Adipocyte (in vitro differentiated cells): ENCODE measurements at regions not wholly inside any gene's neighbourhood (a gene's known extent, or its start where the extent isn't known, plus 50 kb on each side); places are given as distances from the start of the nearest gene placed in this dataset.
"Not testable (repeated sequence)": the region's sequence is repeated elsewhere in the genome, so short reads cannot be mapped to it uniquely, and the experiment has no call there.

Experiments used
- DNase-seq: peaks from one replicate; pipeline ENCODE4 v3.0.0-alpha.2; 2015; ENCODE audit warnings: low read depth
- H3K27me3 ChIP-seq: replicated peaks from 2 replicates; pipeline ENCODE4 v1.7.0; 2013; ENCODE audit warnings: mild to moderate bottlenecking, low read length, moderate library complexity; ENCODE audit not compliant: control insufficient read depth, insufficient read depth
- H3K36me3 ChIP-seq: 2 replicates; pipeline ENCODE4 v1.7.0; 2013; ENCODE audit warnings: low read length, mild to moderate bottlenecking, moderate library complexity; ENCODE audit not compliant: control insufficient read depth, insufficient read depth, severe bottlenecking
- H3K4me1 ChIP-seq: 2 replicates; pipeline ENCODE4 v1.7.0; 2013; ENCODE audit warnings: mild to moderate bottlenecking, low read length, moderate library complexity; ENCODE audit not compliant: control insufficient read depth, insufficient read depth
- H3K4me3 ChIP-seq: 2 replicates; pipeline ENCODE4 v1.7.0; 2013; ENCODE audit warnings: mild to moderate bottlenecking, low read length, moderate library complexity
- H3K9ac ChIP-seq: 2 replicates; pipeline ENCODE4 v1.7.0; 2013; ENCODE audit warnings: mild to moderate bottlenecking, low read length, moderate library complexity
- H3K9me3 ChIP-seq: 2 replicates; pipeline ENCODE4 v1.7.0; 2013; ENCODE audit warnings: mild to moderate bottlenecking, low read length, moderate library complexity; ENCODE audit not compliant: control insufficient read depth

GRCh38 chr6:133795051-133795450 is 93.9 kb upstream of the TCF21 start:
- H3K4me1 ChIP-seq = peaks cover 31% of the 10 kb centered on the region
- DNase-seq, H3K27me3 ChIP-seq, H3K36me3 ChIP-seq, H3K4me3 ChIP-seq: not testable (repeated sequence)
- H3K9ac ChIP-seq = peak overlapping the region; percentile 44
- H3K9me3 ChIP-seq = peaks cover 17% of the 10 kb centered on the region

DNA sequence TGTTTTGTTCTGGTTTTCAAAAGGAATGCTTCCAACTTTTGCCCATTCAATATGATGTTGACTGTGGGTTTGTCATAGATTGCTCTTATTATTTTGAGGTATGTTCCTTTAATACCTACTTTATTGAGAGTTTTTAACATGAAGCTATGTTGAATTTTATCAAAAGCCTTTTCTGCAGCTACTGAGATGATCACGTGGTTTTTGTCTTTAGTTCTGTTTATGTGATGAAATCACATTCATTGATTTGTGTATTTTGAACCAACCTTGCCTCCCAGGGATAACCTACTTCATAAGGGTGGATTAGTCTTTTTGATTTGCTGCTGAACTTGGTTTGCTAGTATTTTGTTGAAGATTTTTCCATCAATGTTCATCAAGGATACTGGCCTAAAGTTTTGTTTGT is 92.7 kb upstream of the TCF21 start:
- Histone ChIP-seq H3K4me1 (peaks cover 19% of the 10 kb centered on the region), H3K9me3 (peaks cover 17% of the 10 kb centered on the region), H3K4me3 (no peak overlapping the region), H3K27me3 (no peaks in the 10 kb centered on the region), H3K9ac (no peak overlapping the region), H3K36me3 (no peaks in the 10 kb centered on the region)
- no peak for DNase-seq

DNA sequence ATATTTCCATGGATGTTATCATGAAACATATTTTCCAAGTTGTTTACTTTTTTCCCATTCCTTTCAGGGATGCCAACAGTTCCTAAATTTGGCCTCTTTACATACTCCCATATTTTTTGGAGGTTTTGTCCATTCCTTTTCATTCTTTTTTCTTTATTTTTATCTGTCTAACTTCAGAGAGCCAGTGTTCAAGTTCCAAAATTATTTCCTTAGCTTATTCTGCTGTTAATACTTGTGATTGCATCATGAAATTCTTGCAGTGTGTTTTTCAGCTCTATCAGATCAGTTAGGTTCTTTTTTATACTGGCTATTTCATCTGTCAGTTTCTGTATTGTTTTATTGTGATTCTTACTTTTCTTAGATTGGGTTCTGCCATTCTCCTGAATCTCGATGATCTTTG is 89.9 kb upstream of the TCF21 start:
- Histone ChIP-seq H3K27me3 (no peaks in the 10 kb centered on the region), H3K9ac (no peak overlapping the region), H3K4me3 (no peak overlapping the region), H3K36me3 (no peaks in the 10 kb centered on the region), H3K9me3 (peaks cover 19% of the 10 kb centered on the region), H3K4me1 (peaks cover 16% of the 10 kb centered on the region)
- DNase-seq = peak; percentile 28

- Histone ChIP-seq H3K4me3 (no peak overlapping the region), H3K9me3 (peaks cover 12% of the 10 kb centered on the region), H3K4me1 (peaks cover 40% of the 10 kb centered on the region), H3K36me3 (no peaks in the 10 kb centered on the region), H3K27me3 (no peaks in the 10 kb centered on the region), H3K9ac (no peak overlapping the region)
- DNase-seq = no peak
These were observed 86.1 kb upstream of the TCF21 start for GRCh38 chr6:133802861-133803260.

- Histone ChIP-seq H3K4me3 (no peak overlapping the region), H3K9ac (peak overlapping the region; percentile 33), H3K27me3 (no peaks in the 10 kb centered on the region), H3K36me3 (no peaks in the 10 kb centered on the region), H3K9me3 (peaks cover 2% of the 10 kb centered on the region), H3K4me1 (peaks cover 40% of the 10 kb centered on the region)
- DNase-seq = peak; percentile 66
These were observed 84.6 kb upstream of the TCF21 start for GRCh38 chr6:133804265-133804664.

GRCh38 chr6:133805876-133806275 is 83.0 kb upstream of the TCF21 start:
- H3K4me3 ChIP-seq = no peak overlapping the region
- no peaks in the 10 kb centered on the region for H3K27me3 ChIP-seq
- peaks cover 2% of the 10 kb centered on the region for H3K9me3 ChIP-seq
- no peak overlapping the region for H3K9ac ChIP-seq
- DNase-seq = no peak
- no peaks in the 10 kb centered on the region for H3K36me3 ChIP-seq
- H3K4me1 ChIP-seq = peaks cover 39% of the 10 kb centered on the region

DNA sequence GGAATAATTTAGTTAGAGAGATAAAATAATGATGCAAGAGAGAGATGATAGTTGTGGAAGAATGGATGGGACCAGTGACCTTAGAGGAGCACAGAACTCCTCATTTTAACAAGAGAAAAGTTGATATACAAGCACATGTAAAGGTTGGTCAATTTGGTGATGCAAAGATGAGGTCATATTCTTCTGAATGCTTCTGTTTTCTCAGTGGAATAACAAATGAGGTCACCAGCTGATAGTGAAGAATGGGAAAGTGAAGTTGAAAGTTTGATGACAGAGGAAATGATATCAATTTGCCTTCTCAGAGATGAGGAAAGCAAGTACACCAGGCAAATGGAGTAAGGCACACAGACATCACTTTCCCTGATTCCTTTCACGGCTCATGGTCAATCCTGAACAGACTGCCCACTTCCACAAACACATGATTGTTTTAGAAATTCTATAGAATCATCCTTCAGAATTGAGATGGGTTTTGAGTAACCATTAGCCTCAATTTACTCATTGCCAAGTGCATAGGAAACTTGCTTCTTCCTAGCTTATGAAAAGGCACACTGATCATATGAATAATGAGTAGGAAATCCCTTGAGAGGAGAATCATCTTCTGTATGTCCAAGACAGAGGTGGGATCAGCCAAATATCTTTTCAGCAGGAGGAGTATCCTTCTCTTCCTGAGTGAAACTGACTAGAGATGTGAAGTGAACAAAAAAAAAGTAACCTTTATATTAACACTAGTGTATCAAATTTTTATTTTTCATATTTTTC is 82.4 kb upstream of the TCF21 start:
- Histone ChIP-seq H3K27me3 (no peaks in the 10 kb centered on the region), H3K4me3 (no peak overlapping the region)

DNA sequence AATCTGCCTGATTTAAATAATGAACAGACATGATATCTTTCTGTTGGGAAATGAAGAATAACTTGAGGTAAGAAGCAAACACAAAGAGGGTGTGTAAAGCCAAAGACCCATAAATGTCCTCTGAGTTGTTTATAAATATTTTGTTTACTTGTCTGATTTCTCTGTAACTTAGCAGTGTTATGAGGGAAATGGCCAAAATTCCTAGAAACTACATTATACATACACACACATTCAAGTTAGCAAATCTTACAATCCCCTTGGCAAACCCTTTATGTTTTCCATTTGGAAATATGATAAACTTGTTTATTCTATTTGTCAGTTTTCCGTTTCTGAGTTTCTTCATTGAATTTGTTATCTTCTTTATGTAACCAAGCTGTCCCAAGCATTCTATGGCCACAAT is 81.4 kb upstream of the TCF21 start:
- no peaks in the 10 kb centered on the region for H3K27me3 ChIP-seq
- peaks cover 2% of the 10 kb centered on the region for H3K9me3 ChIP-seq
- DNase-seq = no peak
- no peak overlapping the region for H3K9ac ChIP-seq
- no peaks in the 10 kb centered on the region for H3K36me3 ChIP-seq
- H3K4me1 ChIP-seq = peaks cover 39% of the 10 kb centered on the region
- H3K4me3 ChIP-seq = no peak overlapping the region

More for the DNA sequence above, 82.4 kb upstream of the TCF21 start:
- Histone ChIP-seq H3K9me3 (peaks cover 4% of the 10 kb centered on the region), H3K9ac (no peak overlapping the region), H3K4me1 (peaks cover 39% of the 10 kb centered on the region), H3K36me3 (no peaks in the 10 kb centered on the region)
- DNase-seq = no peak

- Histone ChIP-seq H3K27me3 (no peaks in the 10 kb centered on the region), H3K36me3 (no peaks in the 10 kb centered on the region), H3K4me3 (no peak overlapping the region), H3K9me3 (peaks cover 2% of the 10 kb centered on the region), H3K9ac (no peak overlapping the region), H3K4me1 (peaks cover 35% of the 10 kb centered on the region)
- DNase-seq = no peak
These were observed 79.5 kb upstream of the TCF21 start for GRCh38 chr6:133809406-133809805.

DNA sequence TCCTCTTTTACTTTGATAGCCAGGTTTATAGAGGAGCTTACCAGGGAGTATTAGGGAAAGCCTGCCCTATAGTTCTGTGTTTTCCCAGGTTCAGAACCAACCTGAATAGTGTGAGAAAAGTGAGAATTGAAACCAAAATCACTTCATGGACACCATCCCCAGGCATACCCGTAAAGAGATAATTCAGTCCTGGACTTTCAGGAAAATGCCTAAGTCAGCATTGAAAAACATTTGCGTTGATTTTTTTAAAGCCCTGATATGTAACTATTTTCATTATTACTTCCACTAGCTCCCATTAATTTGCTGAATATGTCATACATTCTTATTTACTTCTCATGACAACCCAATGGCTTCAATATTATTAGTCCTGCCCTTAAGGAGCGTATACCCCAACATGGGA is 77.4 kb upstream of the TCF21 start:
- H3K36me3 ChIP-seq = no peaks in the 10 kb centered on the region

DNA sequence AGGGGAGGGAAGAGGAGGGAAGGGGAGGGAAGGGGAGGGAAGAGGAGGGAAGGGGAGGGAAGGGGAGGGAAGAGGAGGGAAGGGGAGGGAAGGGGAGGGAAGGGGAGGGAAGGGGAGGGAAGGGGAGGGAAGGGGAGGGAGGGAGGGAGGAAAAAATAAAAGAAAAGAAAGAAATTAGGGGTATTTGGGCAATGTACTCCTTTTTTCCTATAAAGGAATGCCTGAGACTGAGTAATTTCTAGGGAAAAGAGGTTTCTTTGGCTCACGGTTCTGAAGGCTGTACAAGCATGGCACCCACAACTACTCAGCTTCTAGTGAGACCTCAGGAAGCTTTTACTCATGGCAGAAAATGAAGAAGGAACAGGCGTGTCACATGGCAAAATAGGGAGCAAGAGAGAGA is 76.5 kb upstream of the TCF21 start:
- not testable (repeated sequence) for H3K27me3 ChIP-seq, H3K36me3 ChIP-seq, H3K9me3 ChIP-seq, H3K9ac ChIP-seq, H3K4me3 ChIP-seq, DNase-seq
- H3K4me1 ChIP-seq = peaks cover 36% of the 10 kb centered on the region

More for the DNA sequence above, 77.4 kb upstream of the TCF21 start:
- H3K9ac ChIP-seq = no peak overlapping the region
- peaks cover 39% of the 10 kb centered on the region for H3K4me1 ChIP-seq
- H3K4me3 ChIP-seq = no peak overlapping the region
- H3K9me3 ChIP-seq = peaks cover 2% of the 10 kb centered on the region
- no peak for DNase-seq
- H3K27me3 ChIP-seq = no peaks in the 10 kb centered on the region

DNA sequence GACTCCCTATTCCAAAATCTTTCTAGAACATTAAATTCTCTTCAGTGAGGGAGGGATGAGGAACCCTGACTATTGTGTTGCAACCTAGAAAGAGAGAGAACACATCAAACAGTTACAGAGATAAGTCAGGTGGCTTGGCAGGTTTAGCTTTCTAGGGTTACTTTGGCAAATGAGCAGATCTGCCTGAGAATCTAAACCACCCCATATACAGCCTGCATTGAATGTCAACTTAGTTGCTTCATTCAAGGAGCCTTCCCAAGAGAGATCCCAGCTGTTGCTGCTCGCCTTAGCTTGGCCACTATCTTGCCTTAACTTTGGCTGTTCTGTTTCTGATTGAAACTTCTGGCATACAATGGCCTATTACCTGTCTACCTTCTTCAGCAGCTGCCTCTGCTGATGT is 74.7 kb upstream of the TCF21 start:
- peaks cover 35% of the 10 kb centered on the region for H3K4me1 ChIP-seq
- peak overlapping the region; percentile 20 for H3K4me3 ChIP-seq
- H3K27me3 ChIP-seq = no peaks in the 10 kb centered on the region
- DNase-seq = no peak
- H3K9me3 ChIP-seq = peaks cover 2% of the 10 kb centered on the region
- no peak overlapping the region for H3K9ac ChIP-seq
- H3K36me3 ChIP-seq = no peaks in the 10 kb centered on the region
